ENCODE measurements at regions not wholly inside any gene's neighbourhood (a gene's known extent, or its start where the extent isn't known, plus 50 kb on each side); places are given as distances from the start of the nearest gene placed in this dataset.

GRCh38 chr13:61592489-61592888 lies 176.8 kb upstream of the PCDH20 start:
- H3K4me3 ChIP-seq (ENCODE audit: low read depth, low read length): no peak overlapping the region
- DNase-seq (ENCODE audit: low read depth): no peak
- TF ChIP-seq CTCF (IDR thresholded peaks at IDR 0.05; ENCODE audit: low read depth, low read length, missing control alignments): no peak
- in situ Hi-C loops (cut with HindIII; ENCODE audit: low sequenced_read_pairs): no loop called here

DNA sequence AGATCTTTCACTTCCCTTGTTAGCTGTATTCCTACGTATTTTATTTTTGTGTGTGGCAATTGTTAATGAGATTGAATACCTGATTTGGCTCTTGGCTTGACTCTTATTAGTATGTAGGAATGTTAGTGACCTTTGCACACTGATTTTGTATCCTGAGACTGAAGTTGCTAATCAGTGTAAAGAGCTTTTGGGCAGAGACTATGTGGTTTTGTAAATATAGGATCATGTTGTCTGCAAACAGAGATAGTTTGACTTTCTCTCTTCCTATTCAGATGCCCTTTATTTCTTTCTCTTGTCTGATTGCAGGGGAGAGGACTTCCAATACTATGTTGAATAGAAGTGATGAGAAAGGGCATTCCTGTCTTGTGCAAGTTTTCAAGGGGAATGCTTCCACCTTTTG lies 160.3 kb upstream of the PCDH20 start:
- in situ Hi-C loops (cut with HindIII; ENCODE audit: low sequenced_read_pairs): no loop called here
- TF ChIP-seq CTCF (IDR thresholded peaks at IDR 0.05; ENCODE audit: low read depth, low read length, missing control alignments): no peak
- no peak overlapping the region for H3K4me3 ChIP-seq (ENCODE audit: low read depth, low read length)
- DNase-seq (ENCODE audit: low read depth): no peak

DNA sequence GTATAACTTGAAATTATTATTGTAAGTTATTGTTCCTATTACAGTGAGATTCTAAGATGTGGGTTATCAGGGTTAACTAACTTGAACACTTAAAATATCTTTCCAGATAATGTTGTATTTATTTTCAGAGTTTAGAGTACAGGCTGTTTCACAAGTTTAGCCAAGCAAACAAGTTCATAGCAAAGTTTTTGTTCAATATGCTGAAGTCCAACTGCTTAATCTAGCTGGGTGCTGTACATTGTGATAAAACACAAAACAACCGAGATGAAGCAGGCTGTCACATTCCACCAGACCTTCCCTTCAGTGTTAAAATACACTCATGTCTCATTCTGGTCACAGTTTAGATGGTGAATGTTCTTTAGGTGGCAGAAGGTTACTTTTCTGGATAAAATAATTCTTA lies 148.0 kb upstream of the PCDH20 start:
- no peak for DNase-seq (ENCODE audit: low read depth)
- in situ Hi-C loops (cut with HindIII; ENCODE audit: low sequenced_read_pairs): no loop called here
- TF ChIP-seq CTCF (IDR thresholded peaks at IDR 0.05; ENCODE audit: low read depth, low read length, missing control alignments): no peak
- no peak overlapping the region for H3K4me3 ChIP-seq (ENCODE audit: low read depth, low read length)

GRCh38 chr13:61546911-61547310 lies 131.3 kb upstream of the PCDH20 start:
- no peak overlapping the region for H3K4me3 ChIP-seq (ENCODE audit: low read depth, low read length)
- in situ Hi-C loops (cut with HindIII; ENCODE audit: low sequenced_read_pairs): no loop called here
- no peak for TF ChIP-seq CTCF (IDR thresholded peaks at IDR 0.05; ENCODE audit: low read depth, low read length, missing control alignments)
- no peak for DNase-seq (ENCODE audit: low read depth)

GRCh38 chr13:61546413-61546812 lies 130.8 kb upstream of the PCDH20 start:
- in situ Hi-C loops (cut with HindIII; ENCODE audit: low sequenced_read_pairs): no loop called here
- no peak for DNase-seq (ENCODE audit: low read depth)
- no peak overlapping the region for H3K4me3 ChIP-seq (ENCODE audit: low read depth, low read length)
- no peak for TF ChIP-seq CTCF (IDR thresholded peaks at IDR 0.05; ENCODE audit: low read depth, low read length, missing control alignments)

DNA sequence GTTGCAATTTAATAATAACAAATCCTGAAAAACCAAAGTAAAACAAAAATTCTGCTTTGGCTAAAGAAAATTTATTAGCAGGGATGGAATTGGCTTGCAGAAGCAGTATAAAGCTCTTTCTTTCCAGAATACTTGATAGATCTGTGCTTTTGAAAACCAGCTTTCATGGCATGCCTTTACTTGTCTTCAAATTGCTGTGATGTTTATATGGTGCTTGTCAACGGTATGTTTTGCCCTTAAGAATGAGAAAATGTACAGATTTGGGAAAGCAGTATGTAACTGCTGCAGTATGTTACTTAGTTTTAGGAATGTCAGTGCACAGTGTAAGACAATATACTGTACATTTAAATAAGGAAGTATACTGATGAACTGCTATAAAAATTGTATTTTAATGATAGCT lies 120.8 kb upstream of the PCDH20 start:
- no peak for TF ChIP-seq CTCF (IDR thresholded peaks at IDR 0.05; ENCODE audit: low read depth, low read length, missing control alignments)
- DNase-seq (ENCODE audit: low read depth): no peak

More for the DNA sequence above, 120.8 kb upstream of the PCDH20 start:
- in situ Hi-C loops (cut with HindIII; ENCODE audit: low sequenced_read_pairs): no loop called here
- H3K4me3 ChIP-seq (ENCODE audit: low read depth, low read length): no peak overlapping the region
